GM18870 (cell line): ENCODE measurements at regions not wholly inside any gene's neighbourhood (a gene's known extent, or its start where the extent isn't known, plus 50 kb on each side); places are given as distances from the start of the nearest gene placed in this dataset.

Source experiments
- ATAC-seq: cut with Tn5 transposase; IDR thresholded peaks from one replicate; pipeline ENCODE4 v1.9.1; 2021; ENCODE audit warnings: moderate library complexity; ENCODE audit not compliant: unreplicated experiment

- ATAC-seq, result no peak
Observed at GRCh38 chr2:67516362-67516761, 119.2 kb downstream of the ETAA1 start.

DNA sequence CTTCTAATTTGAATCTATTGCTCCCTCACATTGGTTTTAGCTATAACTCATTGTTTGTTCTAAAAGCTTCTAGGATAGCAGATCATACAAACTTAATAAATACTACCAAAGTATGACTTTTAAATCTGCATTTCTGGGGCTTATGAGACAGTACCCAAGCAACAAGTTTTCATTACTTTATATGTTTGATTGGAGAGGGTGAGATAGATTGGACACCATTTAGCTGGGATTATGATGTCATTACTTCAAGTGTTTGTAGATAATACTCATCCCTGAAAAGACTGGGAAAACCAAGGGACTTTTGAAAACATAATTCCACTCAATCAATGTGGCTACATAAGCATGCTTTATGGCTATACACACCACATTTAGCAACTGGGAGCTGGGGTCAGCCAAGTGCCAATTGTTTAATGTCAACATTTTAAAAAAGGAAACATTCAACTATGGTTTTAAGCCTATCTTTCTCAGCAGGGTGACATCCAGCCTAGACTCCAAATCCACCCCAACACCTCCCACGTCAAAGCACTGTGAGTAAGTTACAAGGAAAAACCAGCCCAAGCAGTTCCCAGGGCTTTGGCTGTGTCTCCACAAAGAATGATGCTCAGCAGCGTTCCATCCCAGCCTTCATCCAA, 119.9 kb downstream of the ETAA1 start:
- no peak for ATAC-seq

GRCh38 chr2:67522148-67522547, 125.0 kb downstream of the ETAA1 start:
- ATAC-seq, result no peak

GRCh38 chr2:67524213-67524612, 127.1 kb downstream of the ETAA1 start:
- ATAC-seq, result no peak

- no peak for ATAC-seq
Observed at GRCh38 chr2:67524777-67525176, 127.6 kb downstream of the ETAA1 start.

GRCh38 chr2:67526283-67526682, 129.2 kb downstream of the ETAA1 start:
- no peak for ATAC-seq

DNA sequence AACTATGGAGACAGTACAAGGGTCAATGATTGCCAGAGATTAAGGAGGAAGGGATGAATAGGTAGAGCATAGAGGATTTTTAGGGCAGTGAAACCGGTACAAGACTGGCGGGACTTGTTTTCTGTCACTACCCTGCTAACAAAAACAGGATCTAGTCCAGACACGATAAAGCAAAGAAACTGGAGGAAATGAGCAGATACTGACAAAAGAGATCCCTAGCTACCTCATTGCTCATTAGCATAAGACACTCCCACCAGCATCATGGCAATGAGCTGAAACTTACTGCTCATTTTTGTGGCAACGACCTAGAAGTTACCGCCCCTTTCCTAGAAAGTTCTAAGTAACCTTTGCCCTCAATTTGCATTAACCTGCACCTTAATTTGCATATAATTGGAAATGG, 131.2 kb downstream of the ETAA1 start:
- ATAC-seq, result no peak

GRCh38 chr2:67532387-67532786, 135.3 kb downstream of the ETAA1 start:
- ATAC-seq, result no peak

DNA sequence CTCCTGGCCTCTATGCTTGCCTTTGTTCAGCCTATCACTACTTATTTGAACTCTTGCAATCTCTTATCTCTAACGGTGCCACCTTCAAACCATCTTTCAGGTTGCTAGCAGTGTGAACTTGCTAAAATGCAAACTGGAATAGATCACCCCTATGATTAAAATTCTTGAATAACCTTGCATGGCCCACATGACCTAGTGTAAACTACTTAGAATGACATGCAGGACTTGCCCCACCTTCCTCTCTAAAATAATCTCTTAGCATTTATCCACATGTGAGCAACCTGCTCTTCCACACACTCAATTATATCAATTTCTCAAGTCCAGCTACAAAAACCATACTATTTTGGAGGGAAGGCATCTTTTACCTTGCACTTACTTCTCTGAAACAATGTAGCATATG, 137.6 kb downstream of the ETAA1 start:
- no peak for ATAC-seq

GRCh38 chr2:67540962-67541361, 143.8 kb downstream of the ETAA1 start:
- ATAC-seq, result no peak

DNA sequence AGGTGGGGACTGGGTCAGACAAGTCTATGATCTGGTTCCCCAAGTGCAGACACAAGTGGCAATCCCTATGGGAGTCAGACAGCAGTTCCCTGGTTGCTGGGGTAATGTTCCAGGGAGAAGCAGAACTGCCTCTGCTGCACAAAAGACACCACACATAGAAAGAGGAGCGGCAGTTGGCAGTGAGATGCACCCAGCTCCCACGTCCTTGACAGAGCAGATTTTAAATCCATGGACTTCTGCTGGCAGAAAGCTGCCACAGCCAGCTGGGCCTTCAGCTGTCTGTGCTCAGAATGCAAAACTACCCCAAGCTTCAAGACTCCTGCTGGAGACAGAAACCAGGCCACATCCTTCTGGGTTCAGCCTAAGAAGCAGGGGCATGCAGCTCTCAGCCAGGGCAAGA, 147.2 kb downstream of the ETAA1 start:
- no peak for ATAC-seq

DNA sequence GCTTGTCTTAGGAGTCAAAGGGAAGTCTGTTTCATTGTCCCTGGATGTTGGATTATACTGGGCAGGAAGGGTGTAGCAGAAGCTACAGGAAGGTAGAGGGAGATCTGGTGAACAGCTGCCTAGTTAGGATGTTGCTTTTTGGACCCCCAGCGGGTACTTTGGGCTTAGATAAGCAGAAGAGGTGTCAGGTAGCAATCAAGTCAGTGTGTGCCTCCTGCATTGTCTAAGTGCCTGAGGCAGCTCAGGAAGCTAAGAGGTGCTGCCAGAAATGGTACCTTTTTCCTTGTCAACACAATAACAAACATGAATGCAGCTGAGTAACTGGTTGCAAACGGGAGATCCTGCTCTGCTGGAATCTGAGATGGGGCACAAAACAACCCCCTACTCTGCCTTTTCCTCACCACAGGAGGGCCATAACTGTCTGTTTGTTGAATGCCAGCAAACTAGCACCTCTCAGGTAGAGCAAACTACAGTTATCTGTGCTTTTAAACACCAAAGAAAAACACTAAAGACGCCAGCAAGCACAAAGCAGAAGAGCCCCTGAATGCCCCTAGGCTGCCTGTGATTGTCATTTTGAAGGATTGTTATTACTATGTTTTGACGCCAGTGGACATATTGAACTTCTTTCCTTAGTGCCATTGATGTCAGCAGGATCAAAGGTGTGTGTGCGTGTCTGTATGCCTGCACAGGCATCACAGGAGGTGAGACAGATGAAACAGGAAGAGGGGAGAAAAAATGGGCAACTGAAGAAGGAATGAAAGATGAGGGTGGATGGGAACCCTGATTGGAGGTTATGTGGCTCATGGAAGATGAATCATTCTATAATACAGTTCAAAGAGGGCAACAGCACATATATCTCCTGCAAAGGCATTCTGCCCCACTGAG, 151.4 kb downstream of the ETAA1 start:
- ATAC-seq, result no peak

GRCh38 chr2:67559156-67559555, 162.0 kb downstream of the ETAA1 start:
- ATAC-seq, result no peak

- no peak for ATAC-seq
Observed at GRCh38 chr2:67560771-67561456, 163.8 kb downstream of the ETAA1 start.

- no peak for ATAC-seq
Observed at GRCh38 chr2:67561457-67561965, 164.4 kb downstream of the ETAA1 start.

DNA sequence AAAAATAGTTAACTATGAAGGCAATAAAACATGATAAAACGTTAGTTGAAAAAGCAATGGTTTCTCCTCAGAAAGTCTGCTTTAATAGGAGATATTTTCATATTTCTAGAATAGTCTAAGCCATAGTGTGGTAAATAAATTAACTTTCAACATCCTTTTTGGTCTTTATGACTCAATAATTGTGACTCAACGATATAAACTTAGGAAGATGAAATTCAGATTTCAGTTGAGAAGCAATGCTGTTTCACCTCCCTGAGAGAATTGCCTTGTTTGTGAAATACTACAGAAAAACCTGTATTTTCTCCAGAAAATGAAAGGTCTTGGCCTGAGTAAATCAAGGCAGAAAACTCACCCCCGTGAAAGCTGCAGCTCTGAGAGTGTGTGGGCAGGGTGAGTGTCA, 166.9 kb downstream of the ETAA1 start:
- ATAC-seq, result no peak

DNA sequence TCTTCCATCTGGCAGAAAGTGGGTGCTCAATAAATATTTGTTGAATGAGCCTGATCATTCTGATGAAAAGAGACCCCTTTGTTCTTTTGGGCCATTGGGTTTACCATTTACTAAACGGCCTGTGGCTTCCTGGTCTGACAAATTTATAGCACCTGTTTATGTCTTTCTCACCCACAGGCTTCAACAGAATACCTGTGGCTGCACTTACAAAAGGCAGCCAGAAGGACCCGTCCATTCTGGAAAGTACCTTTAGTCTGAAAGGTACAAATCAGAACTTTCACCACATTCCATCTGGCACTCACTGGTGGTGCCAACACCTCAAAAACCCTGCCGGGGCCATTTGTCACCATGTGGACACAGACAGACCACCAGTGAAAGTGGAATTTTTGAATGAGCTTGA, 167.5 kb downstream of the ETAA1 start:
- ATAC-seq, result no peak

DNA sequence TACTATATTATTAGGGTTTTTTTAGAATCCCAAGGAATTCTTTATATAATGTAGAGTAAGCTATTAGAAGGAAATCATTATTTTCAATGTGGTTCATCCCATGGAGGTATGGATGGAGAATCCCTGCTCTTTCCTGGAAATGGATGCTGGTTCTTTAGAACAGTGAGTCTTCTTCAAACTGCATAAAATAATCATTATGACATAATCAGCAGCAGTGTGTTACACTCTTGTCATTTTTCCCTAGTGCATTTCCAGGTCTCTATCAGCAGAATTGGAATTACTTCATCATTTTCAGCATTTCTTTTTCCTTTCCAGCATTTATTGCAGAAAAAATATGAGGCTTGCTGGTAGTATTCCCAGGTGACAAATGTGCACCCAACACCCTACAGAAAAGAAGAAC, 168.1 kb downstream of the ETAA1 start:
- no peak for ATAC-seq

DNA sequence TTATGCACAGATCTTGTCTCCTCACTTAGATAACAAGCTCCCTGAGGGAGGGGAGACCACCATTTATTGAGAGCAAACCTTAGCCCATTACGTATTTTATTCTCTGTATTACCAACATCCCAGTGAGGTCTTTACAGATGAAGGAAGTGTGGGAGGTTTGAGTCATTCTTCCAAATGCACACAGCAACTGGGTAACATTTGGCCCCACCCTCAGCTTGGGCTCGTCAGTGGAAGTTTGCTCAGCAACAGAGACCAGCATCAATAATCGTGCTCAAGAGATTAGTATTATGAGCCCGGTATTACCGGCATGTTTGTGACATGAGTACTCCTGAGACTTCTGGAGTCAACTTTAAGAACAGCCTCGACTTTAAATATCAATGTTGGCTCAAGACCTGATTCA, 168.6 kb downstream of the ETAA1 start:
- ATAC-seq, result no peak

DNA sequence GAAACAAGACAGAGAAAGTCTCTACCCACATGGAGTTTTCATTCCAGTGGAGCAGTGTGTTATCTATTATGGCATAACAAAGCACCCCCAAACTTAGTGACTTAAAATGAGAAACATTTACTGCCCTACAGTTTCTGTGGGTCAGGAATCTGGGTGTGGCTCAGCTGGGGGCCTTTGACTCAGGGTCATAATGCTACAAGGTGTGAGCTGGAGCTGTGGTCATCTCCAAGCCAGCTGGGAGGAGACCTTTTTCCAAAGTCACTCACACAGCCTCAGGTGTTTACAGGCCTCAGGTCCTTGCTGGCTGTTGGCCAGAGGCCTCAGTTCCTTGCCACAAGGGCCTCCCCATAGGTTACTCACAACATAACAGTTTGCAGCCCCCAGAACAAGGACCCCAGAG, 169.2 kb downstream of the ETAA1 start:
- ATAC-seq, result no peak

DNA sequence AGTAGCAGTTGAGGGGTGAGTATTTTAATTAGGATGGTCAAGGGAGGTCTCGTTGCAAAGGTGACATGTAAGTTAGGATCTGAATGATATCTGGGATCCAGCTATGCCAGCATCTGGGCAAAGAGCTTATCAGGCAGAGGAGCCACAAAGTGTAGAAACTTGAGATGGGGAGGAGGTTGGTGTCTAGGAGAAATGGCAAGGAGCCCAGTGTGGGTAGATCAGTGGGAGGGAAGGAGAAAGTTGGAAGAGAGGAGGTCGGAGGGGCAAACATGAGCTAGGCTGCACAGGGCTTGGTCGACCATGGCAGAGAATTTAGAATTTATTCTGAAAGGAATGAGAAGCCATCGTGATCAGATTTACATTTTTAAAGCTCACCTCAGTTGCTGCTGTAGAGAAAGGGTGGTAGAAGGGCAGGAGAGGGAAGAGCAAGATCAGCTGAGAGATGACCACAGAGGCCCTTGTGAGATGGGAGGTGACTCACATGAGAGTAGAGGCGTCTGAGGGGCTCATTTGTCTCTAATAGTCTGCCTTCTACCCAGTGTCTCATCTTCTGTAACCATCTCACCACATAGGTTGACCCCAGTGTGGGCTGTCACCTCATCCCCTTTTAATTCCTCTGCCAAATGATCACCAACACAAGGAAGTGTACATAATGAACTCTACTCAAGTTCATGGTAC, 170.0 kb downstream of the ETAA1 start:
- no peak for ATAC-seq
